ENCODE measurements at regions not wholly inside any gene's neighbourhood (a gene's known extent, or its start where the extent isn't known, plus 50 kb on each side); places are given as distances from the start of the nearest gene placed in this dataset.

GRCh38 chr3:20543535-20544226, 357.7 kb upstream of the SGO1 start:
- Histone ChIP-seq H3K36me3 (no peaks in the 10 kb centered on the region), H3K27ac (no peak overlapping the region), H3K27me3 (replicated peaks in 1 of 7) (no peaks in the 10 kb centered on the region), H3K4me1 (no peaks in the 10 kb centered on the region), H3K4me3 (no peak overlapping the region), H3K9me3 (peaks cover 0 to 15% (median 9%) of the 10 kb centered on the region in 8 donors)
- WGBS, 5 donors = 83 to 93% (median 87%) methylated on average over 5 of the region's 5 CpGs
- DNase-seq = no peak
- intact Hi-C loops (cut with DNase I; ENCODE audit: low total_unique reads) = no loop called here
- TF ChIP-seq POLR2AphosphoS5 (IDR thresholded peaks at IDR 0.05) (no peak), CTCF (IDR thresholded peaks at IDR 0.05 in 8 of 11, conservative IDR thresholded peaks at IDR 0.05 in 3 of 11) (no peak), POLR2A (IDR thresholded peaks at IDR 0.05) (no peak)

GRCh38 chr3:20540066-20540465, 354.1 kb upstream of the SGO1 start:
- Histone ChIP-seq H3K9me3 (no peaks in the 10 kb centered on the region), H3K36me3 (no peaks in the 10 kb centered on the region), H3K27me3 (replicated peaks in 1 of 7) (no peaks in the 10 kb centered on the region), H3K4me3 (no peak overlapping the region), H3K27ac (no peak overlapping the region), H3K4me1 (no peaks in the 10 kb centered on the region)
- TF ChIP-seq POLR2AphosphoS5 (IDR thresholded peaks at IDR 0.05) (no peak), POLR2A (IDR thresholded peaks at IDR 0.05) (no peak), CTCF (IDR thresholded peaks at IDR 0.05 in 8 of 11, conservative IDR thresholded peaks at IDR 0.05 in 3 of 11) (no peak)
- DNase-seq = no peak
- 75 to 87% (median 85%) methylated on average over 3 of the region's 3 CpGs for WGBS, 5 donors
- intact Hi-C loops (cut with DNase I; ENCODE audit: low total_unique reads) = no loop called here

GRCh38 chr3:20539666-20540065, 353.7 kb upstream of the SGO1 start:
- intact Hi-C loops (cut with DNase I; ENCODE audit: low total_unique reads) = no loop called here
- Histone ChIP-seq H3K4me3 (no peak overlapping the region), H3K27ac (no peak overlapping the region), H3K27me3 (replicated peaks in 1 of 7) (no peaks in the 10 kb centered on the region), H3K36me3 (no peaks in the 10 kb centered on the region), H3K9me3 (no peaks in the 10 kb centered on the region), H3K4me1 (no peaks in the 10 kb centered on the region)
- WGBS, 5 donors = 70 to 87% (median 77%) methylated on average over 6 of the region's 6 CpGs
- TF ChIP-seq POLR2A (IDR thresholded peaks at IDR 0.05) (no peak), POLR2AphosphoS5 (IDR thresholded peaks at IDR 0.05) (no peak), CTCF (IDR thresholded peaks at IDR 0.05 in 8 of 11, conservative IDR thresholded peaks at IDR 0.05 in 3 of 11) (no peak)
- DNase-seq = no peak

GRCh38 chr3:20537234-20537633, 351.2 kb upstream of the SGO1 start:
- TF ChIP-seq POLR2A (IDR thresholded peaks at IDR 0.05) = no peak
- no peak for TF ChIP-seq CTCF (IDR thresholded peaks at IDR 0.05 in 8 of 11, conservative IDR thresholded peaks at IDR 0.05 in 3 of 11)
- no peak for TF ChIP-seq POLR2AphosphoS5 (IDR thresholded peaks at IDR 0.05)
- Histone ChIP-seq H3K27ac (no peak overlapping the region), H3K27me3 (replicated peaks in 1 of 7) (no peaks in the 10 kb centered on the region), H3K4me1 (no peaks in the 10 kb centered on the region), H3K36me3 (no peaks in the 10 kb centered on the region), H3K9me3 (no peaks in the 10 kb centered on the region), H3K4me3 (no peak overlapping the region)
- intact Hi-C loops (cut with DNase I; ENCODE audit: low total_unique reads) = no loop called here
- 56 to 66% (median 63%) methylated on average over 3 of the region's 3 CpGs for WGBS, 5 donors
- no peak for DNase-seq

Measured in spleen (tissue), 11 donors.